Lower leg skin (tissue), 3 donors: ENCODE measurements at regions not wholly inside any gene's neighbourhood (a gene's known extent, or its start where the extent isn't known, plus 50 kb on each side); places are given as distances from the start of the nearest gene placed in this dataset.

Source experiments
- POLR2A ChIP-seq, 2 donors: fragments of 450-650 bp; IDR thresholded peaks; one replicate each; pipeline ENCODE4 v1.6.1; 2016 to 2017; ENCODE audit warnings: antibody characterized with exemption in 2 of 2, mild to moderate bottlenecking in 1 of 2, moderate library complexity in 1 of 2
- TF ChIP-seq, protein P1 (sequence below), 3 donors: fragments of 450-650 bp; IDR thresholded peaks; one replicate each; pipeline ENCODE4 v1.5.1; 2016; ENCODE audit warnings: antibody characterized with exemption in 3 of 3, mild to moderate bottlenecking in 3 of 3, moderate library complexity in 2 of 3

DNA sequence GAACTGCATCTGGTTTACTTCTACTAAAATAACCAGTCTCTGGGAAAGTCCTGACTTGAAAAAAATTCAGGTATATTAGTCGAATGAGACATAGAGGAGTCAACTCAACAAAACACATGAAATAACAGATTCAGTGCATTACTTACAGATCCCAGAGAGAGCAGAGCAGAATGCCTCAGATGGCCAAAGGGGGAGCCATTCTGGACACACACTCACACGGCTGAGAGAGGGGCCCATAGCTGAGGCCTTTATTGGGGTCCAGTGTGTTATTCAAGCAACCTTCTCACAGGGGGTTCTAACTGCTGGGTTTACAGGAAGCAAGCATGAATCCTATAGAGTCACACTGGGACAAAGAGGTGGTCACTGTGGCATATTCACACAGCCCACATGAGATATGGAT is 135.1 kb upstream of the SNRPN start:
- TF ChIP-seq, protein P1, sequence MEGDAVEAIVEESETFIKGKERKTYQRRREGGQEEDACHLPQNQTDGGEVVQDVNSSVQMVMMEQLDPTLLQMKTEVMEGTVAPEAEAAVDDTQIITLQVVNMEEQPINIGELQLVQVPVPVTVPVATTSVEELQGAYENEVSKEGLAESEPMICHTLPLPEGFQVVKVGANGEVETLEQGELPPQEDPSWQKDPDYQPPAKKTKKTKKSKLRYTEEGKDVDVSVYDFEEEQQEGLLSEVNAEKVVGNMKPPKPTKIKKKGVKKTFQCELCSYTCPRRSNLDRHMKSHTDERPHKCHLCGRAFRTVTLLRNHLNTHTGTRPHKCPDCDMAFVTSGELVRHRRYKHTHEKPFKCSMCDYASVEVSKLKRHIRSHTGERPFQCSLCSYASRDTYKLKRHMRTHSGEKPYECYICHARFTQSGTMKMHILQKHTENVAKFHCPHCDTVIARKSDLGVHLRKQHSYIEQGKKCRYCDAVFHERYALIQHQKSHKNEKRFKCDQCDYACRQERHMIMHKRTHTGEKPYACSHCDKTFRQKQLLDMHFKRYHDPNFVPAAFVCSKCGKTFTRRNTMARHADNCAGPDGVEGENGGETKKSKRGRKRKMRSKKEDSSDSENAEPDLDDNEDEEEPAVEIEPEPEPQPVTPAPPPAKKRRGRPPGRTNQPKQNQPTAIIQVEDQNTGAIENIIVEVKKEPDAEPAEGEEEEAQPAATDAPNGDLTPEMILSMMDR (IDR thresholded peaks at IDR 0.05), result no peak
- no peak for TF ChIP-seq POLR2A (IDR thresholded peaks at IDR 0.05)
